Neural progenitor cell (in vitro differentiated cells): ENCODE measurements at regions not wholly inside any gene's neighbourhood (a gene's known extent, or its start where the extent isn't known, plus 50 kb on each side); places are given as distances from the start of the nearest gene placed in this dataset.

ENCODE experiments used
- DNase-seq: peaks from one replicate; pipeline ENCODE4 v3.0.0-alpha.2; 2016; ENCODE audit warnings: low spot score
- H2AFZ ChIP-seq: fragments of 200-600 bp; sonication (generic); replicated peaks from 2 replicates; pipeline ENCODE4 v1.6.1; 2016; ENCODE audit warnings: antibody characterized with exemption
- H3F3A ChIP-seq: fragments of 200-600 bp; sonication (generic); 2 replicates; pipeline ENCODE4 v1.6.1; 2016; ENCODE audit warnings: antibody characterized with exemption, low read depth
- H3K27ac ChIP-seq: fragments of 200-600 bp; sonication (generic); 2 replicates; pipeline ENCODE4 v1.5.1; 2016; ENCODE audit warnings: mild to moderate bottlenecking
- H3K27me3 ChIP-seq: fragments of 200-600 bp; sonication (generic); 2 replicates; pipeline ENCODE4 v1.6.1; 2016; ENCODE audit warnings: mild to moderate bottlenecking, moderate library complexity
- H3K36me3 ChIP-seq: fragments of 200-600 bp; sonication (generic); 2 replicates; pipeline ENCODE4 v1.5.1; 2016
- H3K4me1 ChIP-seq: fragments of 200-600 bp; sonication (generic); 2 replicates; pipeline ENCODE4 v1.6.1; 2016; ENCODE audit warnings: mixed run types
- H3K4me2 ChIP-seq: fragments of 200-600 bp; sonication (generic); 2 replicates; pipeline ENCODE4 v1.6.1; 2016
- H3K4me3 ChIP-seq: fragments of 200-600 bp; sonication (generic); 2 replicates; pipeline ENCODE4 v1.5.1; 2016
- H3K79me2 ChIP-seq: fragments of 200-600 bp; sonication (generic); 2 replicates; pipeline ENCODE4 v1.6.1; 2016; ENCODE audit warnings: low read depth
- H3K9ac ChIP-seq: fragments of 200-600 bp; sonication (generic); 2 replicates; pipeline ENCODE4 v1.6.1; 2016
- H3K9me3 ChIP-seq: fragments of 200-600 bp; sonication (generic); 2 replicates; pipeline ENCODE4 v1.5.1; 2016; ENCODE audit warnings: low read depth
- H4K20me1 ChIP-seq: fragments of 200-600 bp; sonication (generic); 2 replicates; pipeline ENCODE4 v1.6.1; 2016; ENCODE audit warnings: low read depth
- H3K27ac Mint-ChIP-seq: 3 replicates; pipeline ENCODE4 v1.8.0; 2021; ENCODE audit warnings: mixed read lengths
- H3K27me3 Mint-ChIP-seq: 2 replicates; pipeline ENCODE4 v1.8.0; 2022; ENCODE audit warnings: low read depth, mild to moderate bottlenecking, inconsistent platforms, moderate library complexity, mixed read lengths; ENCODE audit not compliant: insufficient read depth
- H3K36me3 Mint-ChIP-seq: 3 replicates; pipeline ENCODE4 v1.8.0; 2021; ENCODE audit warnings: mixed read lengths
- H3K4me1 Mint-ChIP-seq: 3 replicates; pipeline ENCODE4 v1.8.0; 2021; ENCODE audit warnings: mixed read lengths
- H3K4me3 Mint-ChIP-seq: 3 replicates; pipeline ENCODE4 v1.8.0; 2021; ENCODE audit warnings: mild to moderate bottlenecking, moderate library complexity, mixed read lengths
- H3K9me3 Mint-ChIP-seq: 3 replicates; pipeline ENCODE4 v1.8.0; 2020; ENCODE audit warnings: mixed read lengths
- EZH2 ChIP-seq: fragments of 200-600 bp; sonication (generic); IDR thresholded peaks from 2 replicates; pipeline ENCODE4 v1.6.1; 2017; ENCODE audit warnings: antibody characterized with exemption, mild to moderate bottlenecking, moderate library complexity
- EZH2phosphoT487 ChIP-seq: fragments of 200-600 bp; sonication (generic); IDR thresholded peaks from 2 replicates; pipeline ENCODE4 v1.6.1; 2017; ENCODE audit warnings: antibody characterized with exemption
- TF ChIP-seq, protein P1 (sequence below): fragments of 200-600 bp; sonication (generic); IDR thresholded peaks from 2 replicates; pipeline ENCODE4 v1.5.1; 2017; ENCODE audit warnings: antibody characterized with exemption, mild to moderate bottlenecking

DNA sequence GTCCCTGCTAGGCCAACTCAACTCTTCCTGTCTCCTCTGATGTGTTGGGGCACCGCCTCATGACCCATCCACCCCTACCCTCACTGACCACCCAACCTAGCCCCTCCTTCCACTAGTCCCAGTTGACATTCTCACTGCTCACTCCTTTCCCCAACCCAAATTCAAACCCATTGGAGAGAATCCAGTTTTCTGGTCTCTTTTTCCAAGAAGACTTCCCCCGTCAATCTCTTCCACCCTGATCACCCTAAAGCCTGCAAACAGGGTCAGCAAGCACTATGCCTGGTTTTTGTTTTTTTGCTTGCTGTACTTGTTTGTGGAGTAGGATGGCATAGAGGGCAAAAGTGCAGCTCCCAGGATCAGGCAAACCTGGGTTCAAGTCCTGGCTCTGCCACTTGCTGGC, 176.6 kb upstream of the PPP2R3A start:
- no peak overlapping the region for H3K27ac Mint-ChIP-seq
- peaks cover 7% of the 10 kb centered on the region for H3K27me3 Mint-ChIP-seq
- peaks cover 3% of the 10 kb centered on the region for H3K9me3 Mint-ChIP-seq
- Histone ChIP-seq H3K27ac (no peak overlapping the region), H3K4me1 (no peaks in the 10 kb centered on the region), H3F3A (no peaks in the 10 kb centered on the region), H4K20me1 (no peaks in the 10 kb centered on the region), H3K4me3 (no peak overlapping the region), H3K4me2 (no peak overlapping the region), H3K9me3 (no peaks in the 10 kb centered on the region), H3K27me3 (no peaks in the 10 kb centered on the region), H3K9ac (no peak overlapping the region), H3K79me2 (no peaks in the 10 kb centered on the region), H3K36me3 (no peaks in the 10 kb centered on the region), H2AFZ (no peak overlapping the region)
- H3K4me3 Mint-ChIP-seq = no peak overlapping the region
- no peak for DNase-seq
- no peaks in the 10 kb centered on the region for H3K36me3 Mint-ChIP-seq
- no peaks in the 10 kb centered on the region for H3K4me1 Mint-ChIP-seq
- TF ChIP-seq EZH2phosphoT487 (no peak), EZH2 (no peak)
- TF ChIP-seq, protein P1, sequence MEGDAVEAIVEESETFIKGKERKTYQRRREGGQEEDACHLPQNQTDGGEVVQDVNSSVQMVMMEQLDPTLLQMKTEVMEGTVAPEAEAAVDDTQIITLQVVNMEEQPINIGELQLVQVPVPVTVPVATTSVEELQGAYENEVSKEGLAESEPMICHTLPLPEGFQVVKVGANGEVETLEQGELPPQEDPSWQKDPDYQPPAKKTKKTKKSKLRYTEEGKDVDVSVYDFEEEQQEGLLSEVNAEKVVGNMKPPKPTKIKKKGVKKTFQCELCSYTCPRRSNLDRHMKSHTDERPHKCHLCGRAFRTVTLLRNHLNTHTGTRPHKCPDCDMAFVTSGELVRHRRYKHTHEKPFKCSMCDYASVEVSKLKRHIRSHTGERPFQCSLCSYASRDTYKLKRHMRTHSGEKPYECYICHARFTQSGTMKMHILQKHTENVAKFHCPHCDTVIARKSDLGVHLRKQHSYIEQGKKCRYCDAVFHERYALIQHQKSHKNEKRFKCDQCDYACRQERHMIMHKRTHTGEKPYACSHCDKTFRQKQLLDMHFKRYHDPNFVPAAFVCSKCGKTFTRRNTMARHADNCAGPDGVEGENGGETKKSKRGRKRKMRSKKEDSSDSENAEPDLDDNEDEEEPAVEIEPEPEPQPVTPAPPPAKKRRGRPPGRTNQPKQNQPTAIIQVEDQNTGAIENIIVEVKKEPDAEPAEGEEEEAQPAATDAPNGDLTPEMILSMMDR = no peak

DNA sequence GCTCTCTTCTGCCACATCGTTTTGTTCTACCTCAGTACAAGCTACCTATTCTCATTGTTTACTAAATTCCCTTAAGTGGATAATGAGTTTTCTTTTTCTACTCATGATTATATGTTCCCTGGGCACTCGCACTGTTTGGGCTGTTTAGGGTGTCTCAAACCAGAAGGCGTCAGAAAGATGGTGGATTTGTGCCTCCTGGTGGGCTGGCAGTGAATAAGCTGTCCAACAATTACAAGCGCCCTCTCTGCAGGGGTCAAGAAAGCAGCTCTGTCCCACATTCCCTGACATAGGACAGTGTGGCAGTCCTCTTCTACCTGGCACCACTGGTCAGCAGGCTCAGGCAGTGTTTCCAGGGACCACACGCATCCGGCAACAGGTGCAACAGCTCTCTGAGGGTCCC, 173.4 kb upstream of the PPP2R3A start:
- H3K27me3 ChIP-seq = no peaks in the 10 kb centered on the region
- H3K27ac Mint-ChIP-seq = no peak overlapping the region
- H3K9me3 Mint-ChIP-seq = peaks cover 3% of the 10 kb centered on the region

DNA sequence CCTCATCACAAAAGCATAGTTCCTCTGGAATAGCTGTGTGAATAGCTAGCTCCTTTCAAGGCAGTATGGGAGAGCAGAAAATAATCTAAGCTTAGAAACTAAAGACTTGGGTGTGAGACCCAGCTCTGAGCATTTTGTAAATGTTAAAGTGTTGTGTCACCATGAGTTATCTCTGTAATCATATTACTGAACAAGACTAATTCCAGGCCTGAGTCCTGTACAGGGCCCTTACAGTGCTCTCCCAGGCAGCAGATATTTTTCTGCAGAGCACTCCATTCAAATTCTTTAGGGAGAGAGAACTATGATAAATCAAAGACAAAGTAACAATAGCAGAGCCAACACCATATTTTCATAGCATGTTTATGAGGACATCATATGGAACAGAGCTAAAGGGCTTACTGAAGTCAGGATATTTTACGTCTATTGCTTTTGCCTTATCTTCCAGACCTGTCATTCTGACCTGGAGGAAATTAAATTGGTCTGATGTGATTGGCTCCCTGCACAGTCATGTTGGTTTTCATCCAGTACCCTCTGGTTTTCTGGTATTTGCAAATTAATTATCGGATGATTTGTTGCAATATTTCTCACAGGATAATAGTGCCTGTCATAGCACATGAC, 172.6 kb upstream of the PPP2R3A start:
- Histone ChIP-seq H3K4me2 (no peak overlapping the region), H3K79me2 (no peaks in the 10 kb centered on the region), H3K36me3 (no peaks in the 10 kb centered on the region), H3F3A (no peaks in the 10 kb centered on the region), H3K4me3 (no peak overlapping the region), H3K9me3 (no peaks in the 10 kb centered on the region), H4K20me1 (no peaks in the 10 kb centered on the region), H3K27me3 (no peaks in the 10 kb centered on the region), H3K4me1 (no peaks in the 10 kb centered on the region), H3K27ac (no peak overlapping the region), H2AFZ (no peak overlapping the region), H3K9ac (no peak overlapping the region)
- peaks cover 4% of the 10 kb centered on the region for H3K27me3 Mint-ChIP-seq
- H3K4me1 Mint-ChIP-seq = peaks cover 7% of the 10 kb centered on the region
- H3K4me3 Mint-ChIP-seq = no peak overlapping the region
- no peaks in the 10 kb centered on the region for H3K36me3 Mint-ChIP-seq
- no peak for DNase-seq
- H3K27ac Mint-ChIP-seq = no peak overlapping the region
- TF ChIP-seq, protein P1 = no peak
- TF ChIP-seq EZH2phosphoT487 (no peak), EZH2 (no peak)
- peaks cover 3% of the 10 kb centered on the region for H3K9me3 Mint-ChIP-seq

More for the DNA sequence above, 173.4 kb upstream of the PPP2R3A start:
- Histone ChIP-seq H3K79me2 (no peaks in the 10 kb centered on the region), H3K36me3 (no peaks in the 10 kb centered on the region), H3K27ac (no peak overlapping the region), H3K9ac (no peak overlapping the region), H3K9me3 (no peaks in the 10 kb centered on the region), H3K4me2 (no peak overlapping the region), H3K4me3 (no peak overlapping the region), H4K20me1 (no peaks in the 10 kb centered on the region), H3K4me1 (no peaks in the 10 kb centered on the region), H2AFZ (no peak overlapping the region), H3F3A (no peaks in the 10 kb centered on the region)
- Mint-ChIP-seq H3K27me3 (peaks cover 4% of the 10 kb centered on the region), H3K36me3 (no peaks in the 10 kb centered on the region), H3K4me1 (peaks cover 7% of the 10 kb centered on the region), H3K4me3 (no peak overlapping the region)
- peak; percentile 40 for DNase-seq
- TF ChIP-seq EZH2phosphoT487 = no peak
- TF ChIP-seq, protein P1 = peak; percentile 47
